HEK293 (cell line): ENCODE measurements at regions not wholly inside any gene's neighbourhood (a gene's known extent, or its start where the extent isn't known, plus 50 kb on each side); places are given as distances from the start of the nearest gene placed in this dataset.

Experiments
- CTCF ChIA-PET: fragments of 350-600 bp; formaldehyde crosslinking; extraction: SDS; loops from one replicate; lab custom pipeline; 2021; ENCODE audit warnings: antibody characterized with exemption; lab: Yijun Ruan, JAX
- POLR2A ChIA-PET: fragments of 300-600 bp; formaldehyde crosslinking; extraction: SDS; loops from one replicate; lab custom pipeline; 2020; ENCODE audit warnings: antibody characterized with exemption, inconsistent platforms; lab: Yijun Ruan, JAX
- H3K27ac ChIP-seq: fragments of 200-500 bp; sonication (Bioruptor generic); 2 replicates; pipeline ENCODE4 v1.5.1; 2014; ENCODE audit warnings: low read depth, low read length, control low read depth, inconsistent platforms; ENCODE audit errors: extremely low read depth
- H3K36me3 ChIP-seq, 2 experiments: fragments of 200-500 bp in 1 of 2; sonication (Bioruptor generic) in 1 of 2; 1 replicate in 1 of 2; 2 replicates in 1 of 2; pipeline ENCODE4 v1.5.1; 2014 to 2017; ENCODE audit warnings: inconsistent platforms in 2 of 2, low read length in 2 of 2; ENCODE audit not compliant: control insufficient read depth in 2 of 2, insufficient read depth in 1 of 2
- H3K4me1 ChIP-seq: fragments of 200-500 bp; sonication (Bioruptor generic); 2 replicates; pipeline ENCODE4 v1.5.1; 2014; ENCODE audit warnings: mild to moderate bottlenecking, low read length, inconsistent platforms; ENCODE audit not compliant: control insufficient read depth, insufficient read depth
- H3K4me3 ChIP-seq: 2 replicates; pipeline ENCODE4 v1.5.1; 2011; ENCODE audit warnings: low read depth, mild to moderate bottlenecking, control low read depth, low read length, moderate library complexity
- H3K9me3 ChIP-seq: fragments of 200-500 bp; sonication (Bioruptor generic); 2 replicates; pipeline ENCODE4 v1.5.1; 2014; ENCODE audit warnings: low read depth, low read length, inconsistent platforms; ENCODE audit not compliant: control insufficient read depth, insufficient read depth
- GLIS1 ChIP-seq: fragments of 450-650 bp; formaldehyde crosslinking; IDR thresholded peaks from 2 replicates; pipeline ENCODE4 v1.5.1; 2016; ENCODE audit warnings: missing biosample characterization, missing genetic modification characterization
- OVOL3 ChIP-seq: fragments of 450-650 bp; formaldehyde crosslinking; IDR thresholded peaks from 2 replicates; pipeline ENCODE4 v1.5.1; 2016; ENCODE audit warnings: missing biosample characterization, missing genetic modification characterization
- SCRT2 ChIP-seq: fragments of 450-650 bp; formaldehyde crosslinking; IDR thresholded peaks from 2 replicates; pipeline ENCODE4 v1.5.1; 2016; ENCODE audit warnings: missing biosample characterization, missing genetic modification characterization
- ZBTB6 ChIP-seq: fragments of 450-650 bp; formaldehyde crosslinking; IDR thresholded peaks from 2 replicates; pipeline ENCODE4 v1.5.1; 2017; ENCODE audit warnings: missing biosample characterization, missing genetic modification characterization
- ZEB2 ChIP-seq: fragments of 450-650 bp; formaldehyde crosslinking; IDR thresholded peaks from 2 replicates; pipeline ENCODE4 v1.5.1; 2016; ENCODE audit warnings: missing biosample characterization, missing genetic modification characterization
- ZFP69B ChIP-seq: fragments of 450-650 bp; formaldehyde crosslinking; IDR thresholded peaks from 2 replicates; pipeline ENCODE4 v1.5.1; 2016; ENCODE audit warnings: missing biosample characterization, missing genetic modification characterization
- ZNF223 ChIP-seq: fragments of 450-650 bp; formaldehyde crosslinking; IDR thresholded peaks from 2 replicates; pipeline ENCODE4 v1.5.1; 2016; ENCODE audit warnings: missing biosample characterization, missing genetic modification characterization
- ZNF341 ChIP-seq: fragments of 450-650 bp; formaldehyde crosslinking; IDR thresholded peaks from 2 replicates; pipeline ENCODE4; 2016; ENCODE audit warnings: low read depth, missing biosample characterization, missing genetic modification characterization
- ZNF366 ChIP-seq: fragments of 450-650 bp; formaldehyde crosslinking; conservative IDR thresholded peaks from 2 replicates; pipeline ENCODE4 v1.5.1; 2016; ENCODE audit warnings: missing biosample characterization, missing genetic modification characterization
- ZNF37A ChIP-seq: fragments of 450-650 bp; IDR thresholded peaks from 2 replicates; pipeline ENCODE4 v1.5.1; 2018; ENCODE audit warnings: missing biosample characterization, missing genetic modification characterization
- ZNF394 ChIP-seq: fragments of 450-650 bp; formaldehyde crosslinking; IDR thresholded peaks from 2 replicates; pipeline ENCODE4 v1.5.1; 2016; ENCODE audit warnings: missing biosample characterization, missing genetic modification characterization, mild to moderate bottlenecking, moderate library complexity, borderline replicate concordance
- ZNF426 ChIP-seq: fragments of 450-650 bp; formaldehyde crosslinking; IDR thresholded peaks from 2 replicates; pipeline ENCODE4 v1.5.1; 2017; ENCODE audit warnings: missing biosample characterization, missing genetic modification characterization, mild to moderate bottlenecking, inconsistent platforms, moderate library complexity
- ZNF449 ChIP-seq: fragments of 450-650 bp; formaldehyde crosslinking; IDR thresholded peaks from 2 replicates; pipeline ENCODE4 v1.5.1; 2017; ENCODE audit warnings: missing biosample characterization, mild to moderate bottlenecking, missing genetic modification characterization, moderate library complexity
- ZNF626 ChIP-seq: fragments of 450-650 bp; sonication (Bioruptor Pico); formaldehyde crosslinking; IDR thresholded peaks from 2 replicates; pipeline ENCODE4 v1.5.1; 2018; ENCODE audit warnings: missing biosample characterization, missing genetic modification characterization, inconsistent platforms
- ZNF639 ChIP-seq: fragments of 450-650 bp; formaldehyde crosslinking; IDR thresholded peaks from 2 replicates; pipeline ENCODE4 v1.5.1; 2016; ENCODE audit warnings: missing biosample characterization, missing genetic modification characterization
- ZNF677 ChIP-seq: fragments of 450-650 bp; IDR thresholded peaks from 2 replicates; pipeline ENCODE4 v1.5.0; 2018; ENCODE audit warnings: missing biosample characterization, mild to moderate bottlenecking, missing genetic modification characterization, moderate library complexity
- ZNF791 ChIP-seq: fragments of 450-650 bp; formaldehyde crosslinking; IDR thresholded peaks from 2 replicates; pipeline ENCODE4 v1.5.1; 2016; ENCODE audit warnings: missing biosample characterization, missing genetic modification characterization
- TF ChIP-seq, protein P1 (sequence below): fragments of 450-650 bp; formaldehyde crosslinking; IDR thresholded peaks from 2 replicates; pipeline ENCODE4 v1.5.1; 2016; ENCODE audit warnings: missing biosample characterization, missing genetic modification characterization
- TF ChIP-seq, protein P2 (sequence below): fragments of 450-650 bp; formaldehyde crosslinking; IDR thresholded peaks from 2 replicates; pipeline ENCODE4 v1.5.1; 2016; ENCODE audit warnings: missing biosample characterization, missing genetic modification characterization
- TF ChIP-seq, protein P3 (sequence below): fragments of 450-650 bp; formaldehyde crosslinking; IDR thresholded peaks from 2 replicates; pipeline ENCODE4 v1.5.1; 2016; ENCODE audit warnings: missing biosample characterization, missing genetic modification characterization

DNA sequence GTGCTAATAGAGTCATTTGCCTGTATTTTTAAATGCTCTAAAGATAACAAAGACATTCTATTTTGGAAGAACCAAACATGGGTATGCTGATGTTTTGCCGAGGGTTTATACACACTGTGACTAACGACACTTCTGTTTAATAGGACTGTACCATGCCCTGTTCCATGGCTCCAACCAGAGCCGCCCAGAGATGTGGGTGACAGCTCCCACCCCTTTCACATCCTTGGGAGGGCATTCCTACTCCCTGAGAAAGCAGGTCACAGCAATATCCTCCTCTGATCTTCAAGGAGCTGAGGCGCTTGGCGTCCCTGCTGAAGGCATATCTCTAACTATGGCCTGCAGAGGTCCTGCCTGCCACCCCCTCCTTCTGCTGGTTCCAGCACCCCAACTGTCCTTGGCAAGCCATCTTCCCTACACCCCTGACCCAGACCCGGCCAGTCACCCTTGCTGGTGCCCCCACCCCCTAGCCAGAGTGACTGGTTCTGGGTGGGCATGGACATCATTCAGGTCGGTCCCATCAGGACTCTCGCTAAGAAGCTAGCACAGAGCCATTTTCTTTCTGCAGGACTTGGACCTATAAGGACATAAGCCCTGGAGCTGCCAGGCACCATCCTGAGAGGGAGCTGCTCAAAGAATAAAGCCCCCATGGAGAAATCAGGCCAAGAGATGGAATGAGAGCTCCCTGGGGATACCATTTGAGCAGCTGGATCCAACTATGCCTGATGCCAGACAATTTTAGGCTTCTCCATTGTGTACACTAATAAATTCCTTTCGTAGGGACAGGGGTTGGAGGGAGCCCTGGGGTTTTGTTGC lies 381.3 kb downstream of the CTTN start:
- no peaks in the 10 kb centered on the region for H3K36me3 ChIP-seq
- H3K4me1 ChIP-seq: no peaks in the 10 kb centered on the region
- CTCF ChIA-PET: interaction anchor here (0.6 kb wide), 1 partner anchor 169 kb away, joined by 3 read pairs; no protein-coding TSS in a partner anchor
- no peak for TF ChIP-seq ZNF426 (tag by site-specific recombination)
- no peak for TF ChIP-seq ZNF341 (tag by site-specific recombination)
- TF ChIP-seq ZBTB6 (tag by site-specific recombination): no peak
- POLR2A ChIA-PET: no interaction called here
- H3K27ac ChIP-seq: no peak overlapping the region
- H3K9me3 ChIP-seq: no peaks in the 10 kb centered on the region
- H3K4me3 ChIP-seq: no peak overlapping the region

DNA sequence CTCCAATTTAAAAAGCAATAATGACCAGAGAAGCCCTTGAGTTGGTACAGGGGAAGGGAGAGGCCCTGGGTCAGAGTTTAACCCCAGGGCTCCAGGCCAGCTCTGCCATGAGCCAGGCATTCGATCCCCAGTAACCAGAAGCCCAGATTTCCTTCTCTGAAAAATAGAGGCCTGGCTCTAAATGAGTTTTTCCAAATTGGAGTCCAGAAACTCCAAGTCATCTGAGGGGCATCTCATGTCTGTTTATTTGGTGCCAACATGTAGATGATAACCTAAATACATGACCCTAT lies 381.9 kb downstream of the CTTN start:
- ChIA-PET POLR2A (no interaction called here), CTCF (no interaction called here)
- Histone ChIP-seq H3K36me3 (no peaks in the 10 kb centered on the region), H3K9me3 (no peaks in the 10 kb centered on the region), H3K27ac (no peak overlapping the region), H3K4me3 (no peak overlapping the region), H3K4me1 (no peaks in the 10 kb centered on the region)
- no peak for TF ChIP-seq ZNF37A
- no peak for TF ChIP-seq ZNF366 (tag by site-specific recombination)
- TF ChIP-seq ZEB2: no peak
- TF ChIP-seq ZNF394 (tag by site-specific recombination): no peak
- TF ChIP-seq ZNF223 (tag by site-specific recombination): no peak
- TF ChIP-seq, protein P1, sequence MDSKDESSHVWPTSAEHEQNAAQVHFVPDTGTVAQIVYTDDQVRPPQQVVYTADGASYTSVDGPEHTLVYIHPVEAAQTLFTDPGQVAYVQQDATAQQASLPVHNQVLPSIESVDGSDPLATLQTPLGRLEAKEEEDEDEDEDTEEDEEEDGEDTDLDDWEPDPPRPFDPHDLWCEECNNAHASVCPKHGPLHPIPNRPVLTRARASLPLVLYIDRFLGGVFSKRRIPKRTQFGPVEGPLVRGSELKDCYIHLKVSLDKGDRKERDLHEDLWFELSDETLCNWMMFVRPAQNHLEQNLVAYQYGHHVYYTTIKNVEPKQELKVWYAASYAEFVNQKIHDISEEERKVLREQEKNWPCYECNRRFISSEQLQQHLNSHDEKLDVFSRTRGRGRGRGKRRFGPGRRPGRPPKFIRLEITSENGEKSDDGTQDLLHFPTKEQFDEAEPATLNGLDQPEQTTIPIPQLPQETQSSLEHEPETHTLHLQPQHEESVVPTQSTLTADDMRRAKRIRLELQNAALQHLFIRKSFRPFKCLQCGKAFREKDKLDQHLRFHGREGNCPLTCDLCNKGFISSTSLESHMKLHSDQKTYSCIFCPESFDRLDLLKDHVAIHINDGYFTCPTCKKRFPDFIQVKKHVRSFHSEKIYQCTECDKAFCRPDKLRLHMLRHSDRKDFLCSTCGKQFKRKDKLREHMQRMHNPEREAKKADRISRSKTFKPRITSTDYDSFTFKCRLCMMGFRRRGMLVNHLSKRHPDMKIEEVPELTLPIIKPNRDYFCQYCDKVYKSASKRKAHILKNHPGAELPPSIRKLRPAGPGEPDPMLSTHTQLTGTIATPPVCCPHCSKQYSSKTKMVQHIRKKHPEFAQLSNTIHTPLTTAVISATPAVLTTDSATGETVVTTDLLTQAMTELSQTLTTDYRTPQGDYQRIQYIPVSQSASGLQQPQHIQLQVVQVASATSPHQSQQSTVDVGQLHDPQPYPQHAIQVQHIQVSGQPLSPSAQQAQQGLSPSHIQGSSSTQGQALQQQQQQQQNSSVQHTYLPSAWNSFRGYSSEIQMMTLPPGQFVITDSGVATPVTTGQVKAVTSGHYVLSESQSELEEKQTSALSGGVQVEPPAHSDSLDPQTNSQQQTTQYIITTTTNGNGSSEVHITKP (tag by site-specific recombination): no peak
- no peak for TF ChIP-seq GLIS1 (tag by site-specific recombination)
- TF ChIP-seq, protein P2, sequence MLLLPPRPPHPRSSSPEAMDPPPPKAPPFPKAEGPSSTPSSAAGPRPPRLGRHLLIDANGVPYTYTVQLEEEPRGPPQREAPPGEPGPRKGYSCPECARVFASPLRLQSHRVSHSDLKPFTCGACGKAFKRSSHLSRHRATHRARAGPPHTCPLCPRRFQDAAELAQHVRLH (tag by site-specific recombination): no peak
- no peak for TF ChIP-seq ZFP69B (tag by site-specific recombination)

DNA sequence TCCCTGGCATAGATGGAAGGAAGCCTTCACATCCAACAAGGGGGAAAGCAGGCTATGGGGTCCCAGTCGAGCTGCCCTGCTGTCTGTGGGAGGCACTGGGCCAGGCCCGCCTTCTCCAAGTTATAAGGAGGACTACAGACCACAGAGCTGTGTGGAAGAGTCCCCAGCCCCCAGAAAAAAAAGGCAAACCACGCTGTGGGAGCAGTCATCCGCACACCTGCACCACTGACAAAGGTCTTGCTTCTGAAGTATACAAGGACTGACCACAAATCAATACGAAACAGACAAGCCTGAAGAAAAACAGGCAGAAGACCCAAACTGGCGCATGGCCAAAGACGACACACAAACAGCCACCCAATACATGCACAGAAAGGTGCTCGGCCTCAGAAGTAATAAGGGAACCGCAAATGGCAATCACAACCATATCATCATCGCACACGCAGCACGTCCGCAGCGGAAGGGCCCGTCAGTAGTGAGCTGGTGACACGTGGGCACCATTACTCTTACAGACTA lies 384.1 kb downstream of the CTTN start:
- Histone ChIP-seq H3K9me3 (no peaks in the 10 kb centered on the region), H3K36me3 (no peaks in the 10 kb centered on the region), H3K27ac (no peak overlapping the region), H3K4me3 (no peak overlapping the region), H3K4me1 (no peaks in the 10 kb centered on the region)
- POLR2A ChIA-PET: no interaction called here
- CTCF ChIA-PET: interaction anchor here (0.6 kb wide), 2 partner anchors 14 to 31 kb away, joined by 3 to 4 read pairs; no protein-coding TSS in a partner anchor
- TF ChIP-seq ZNF449 (tag by site-specific recombination): no peak
- no peak for TF ChIP-seq ZNF366 (tag by site-specific recombination)
- TF ChIP-seq ZNF791 (tag by site-specific recombination): no peak
- TF ChIP-seq SCRT2 (tag by site-specific recombination): no peak
- no peak for TF ChIP-seq OVOL3 (tag by site-specific recombination)
- no peak for TF ChIP-seq ZNF677
- TF ChIP-seq ZNF626 (tag by site-specific recombination): no peak
- no peak for TF ChIP-seq ZNF639
- TF ChIP-seq, protein P3, sequence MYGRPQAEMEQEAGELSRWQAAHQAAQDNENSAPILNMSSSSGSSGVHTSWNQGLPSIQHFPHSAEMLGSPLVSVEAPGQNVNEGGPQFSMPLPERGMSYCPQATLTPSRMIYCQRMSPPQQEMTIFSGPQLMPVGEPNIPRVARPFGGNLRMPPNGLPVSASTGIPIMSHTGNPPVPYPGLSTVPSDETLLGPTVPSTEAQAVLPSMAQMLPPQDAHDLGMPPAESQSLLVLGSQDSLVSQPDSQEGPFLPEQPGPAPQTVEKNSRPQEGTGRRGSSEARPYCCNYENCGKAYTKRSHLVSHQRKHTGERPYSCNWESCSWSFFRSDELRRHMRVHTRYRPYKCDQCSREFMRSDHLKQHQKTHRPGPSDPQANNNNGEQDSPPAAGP (tag by site-specific recombination): no peak
